ENCODE measurements at regions not wholly inside any gene's neighbourhood (a gene's known extent, or its start where the extent isn't known, plus 50 kb on each side); places are given as distances from the start of the nearest gene placed in this dataset.
A peak's percentile ranks its signal among the peaks of the same experiment; 100 is the strongest.

DNA sequence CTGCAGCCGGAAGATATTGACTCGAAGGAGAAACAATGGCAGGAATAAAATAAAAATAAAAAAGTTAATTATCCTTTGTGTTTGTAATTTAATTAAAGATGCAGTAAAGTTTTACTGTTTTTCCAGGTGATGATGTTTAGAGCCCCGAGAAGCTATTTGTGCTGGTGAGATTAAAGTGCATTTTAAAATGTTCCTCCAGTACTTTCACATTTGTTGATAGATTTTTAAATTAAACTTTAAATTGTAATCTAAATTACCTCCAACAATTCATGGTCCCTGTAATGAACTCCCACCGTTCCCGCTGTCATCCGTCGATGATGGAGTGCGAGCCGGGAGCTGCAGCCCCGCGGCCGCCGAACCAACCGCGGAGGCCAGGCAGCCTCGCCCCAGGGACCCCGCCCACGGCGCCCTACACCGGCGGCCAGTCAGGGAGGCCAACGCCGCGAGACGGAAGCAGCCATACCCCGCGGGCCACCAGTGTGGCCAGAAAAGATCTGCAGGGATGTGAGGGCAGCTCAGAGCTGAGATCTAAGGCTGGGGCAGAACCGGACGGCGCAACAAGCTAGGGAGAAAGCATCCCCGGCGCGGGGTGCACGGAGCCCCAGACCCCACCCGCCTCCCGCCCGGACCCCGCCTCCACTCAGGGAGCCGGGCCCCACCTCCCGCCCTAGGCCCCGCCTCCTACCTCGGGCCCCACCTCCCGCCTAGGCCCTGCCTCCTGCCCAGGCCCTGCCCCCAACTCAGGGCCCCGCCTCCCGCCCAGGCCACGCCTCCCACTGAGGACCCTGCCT lies 104.0 kb downstream of the FAM53A start:
- Histone ChIP-seq H2AFZ (ENCODE audit: low read length) (0 out of 2 replicates have a peak overlapping the region, but pooled peaks have one; percentile 83), H3K27me3 (ENCODE audit: insufficient read depth, low read length) (no peaks in the 10 kb centered on the region), H3K4me1 (ENCODE audit: insufficient read depth, low read length, severe bottlenecking) (peaks cover 10% of the 10 kb centered on the region), H4K20me1 (ENCODE audit: insufficient read depth, low read length) (no peaks in the 10 kb centered on the region), H3K79me2 (ENCODE audit: insufficient read depth, low read length) (no peaks in the 10 kb centered on the region), H3K9me2 (ENCODE audit: low read depth, low read length) (no peaks in the 10 kb centered on the region), H3K9me3 (ENCODE audit: low read length) (no peaks in the 10 kb centered on the region), H3K36me3 (ENCODE audit: insufficient read depth, low read length) (no peaks in the 10 kb centered on the region), H3K27ac (ENCODE audit: low read depth, low read length, poor library complexity, severe bottlenecking) (peak overlapping the region; percentile 51), H3F3A (ENCODE audit: insufficient read depth, low read length) (no peaks in the 10 kb centered on the region), H3K4me2 (ENCODE audit: low read length) (peak overlapping the region; percentile 86), H3K9ac (ENCODE audit: low read length) (peak overlapping the region; percentile 56; the same call in 1 of the 2 replicates), H3K4me3 (ENCODE audit: low read depth, low read length, poor library complexity, severe bottlenecking) (peak overlapping the region; percentile 66)
- TF ChIP-seq, protein P1, sequence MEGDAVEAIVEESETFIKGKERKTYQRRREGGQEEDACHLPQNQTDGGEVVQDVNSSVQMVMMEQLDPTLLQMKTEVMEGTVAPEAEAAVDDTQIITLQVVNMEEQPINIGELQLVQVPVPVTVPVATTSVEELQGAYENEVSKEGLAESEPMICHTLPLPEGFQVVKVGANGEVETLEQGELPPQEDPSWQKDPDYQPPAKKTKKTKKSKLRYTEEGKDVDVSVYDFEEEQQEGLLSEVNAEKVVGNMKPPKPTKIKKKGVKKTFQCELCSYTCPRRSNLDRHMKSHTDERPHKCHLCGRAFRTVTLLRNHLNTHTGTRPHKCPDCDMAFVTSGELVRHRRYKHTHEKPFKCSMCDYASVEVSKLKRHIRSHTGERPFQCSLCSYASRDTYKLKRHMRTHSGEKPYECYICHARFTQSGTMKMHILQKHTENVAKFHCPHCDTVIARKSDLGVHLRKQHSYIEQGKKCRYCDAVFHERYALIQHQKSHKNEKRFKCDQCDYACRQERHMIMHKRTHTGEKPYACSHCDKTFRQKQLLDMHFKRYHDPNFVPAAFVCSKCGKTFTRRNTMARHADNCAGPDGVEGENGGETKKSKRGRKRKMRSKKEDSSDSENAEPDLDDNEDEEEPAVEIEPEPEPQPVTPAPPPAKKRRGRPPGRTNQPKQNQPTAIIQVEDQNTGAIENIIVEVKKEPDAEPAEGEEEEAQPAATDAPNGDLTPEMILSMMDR (IDR thresholded peaks at IDR 0.05; ENCODE audit: low read length) = no peak
- no peak for TF ChIP-seq EZH2 (IDR thresholded peaks at IDR 0.05; ENCODE audit: borderline replicate concordance, low read length)

DNA sequence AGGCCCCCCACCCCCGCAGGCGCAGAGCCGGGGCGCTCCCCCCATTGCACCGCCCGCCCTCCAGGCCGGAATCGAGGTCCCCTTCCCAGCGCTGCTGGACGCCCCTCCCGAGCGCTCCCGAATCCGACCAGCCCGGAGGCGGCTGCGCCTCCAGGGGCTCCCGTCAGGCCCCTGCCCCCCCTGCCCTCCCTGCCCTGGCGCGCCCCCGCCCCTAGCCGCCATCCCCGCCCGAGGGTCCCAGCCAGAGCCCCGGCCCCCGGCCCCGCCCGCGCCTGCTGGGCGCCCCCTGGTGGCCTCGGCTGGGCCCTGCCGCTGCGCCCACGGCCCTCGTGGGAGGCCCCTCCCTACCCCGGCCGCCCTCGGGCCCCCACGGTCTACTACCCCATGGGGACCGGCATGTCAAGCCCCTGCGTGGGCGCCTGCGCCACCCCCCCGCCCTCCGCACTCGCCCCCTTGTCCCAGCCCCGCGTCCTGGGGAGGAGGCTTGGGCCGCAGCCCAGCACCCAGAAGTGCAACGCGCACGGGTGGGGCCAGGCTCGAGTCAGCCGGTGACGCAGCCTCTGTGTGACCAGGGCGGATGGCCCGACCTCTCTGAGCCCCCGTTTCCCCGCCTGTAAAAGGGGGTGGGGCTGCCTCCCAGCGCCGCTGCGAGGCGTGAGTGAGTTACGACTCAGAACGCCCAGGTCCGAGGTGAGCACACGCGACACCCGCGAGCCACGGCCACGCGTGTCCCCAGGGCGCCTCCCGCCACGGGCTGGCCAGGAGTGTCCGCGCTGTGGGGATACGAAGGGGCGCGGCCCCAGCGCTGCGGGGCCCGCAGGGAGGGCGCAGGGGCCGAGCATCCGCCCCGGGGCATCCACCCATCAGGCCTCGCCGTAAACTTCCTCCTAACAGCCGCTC lies 104.9 kb downstream of the FAM53A start:
- H3K4me3 ChIP-seq (ENCODE audit: low read depth, low read length, poor library complexity, severe bottlenecking) = peak overlapping the region; percentile 66
- H3F3A ChIP-seq (ENCODE audit: insufficient read depth, low read length) = no peaks in the 10 kb centered on the region
- H3K9ac ChIP-seq (ENCODE audit: low read length) = peak overlapping the region; percentile 56; the same call in 1 of the 2 replicates
- TF ChIP-seq EZH2 (IDR thresholded peaks at IDR 0.05; ENCODE audit: borderline replicate concordance, low read length) = no peak
- TF ChIP-seq, protein P1 (IDR thresholded peaks at IDR 0.05; ENCODE audit: low read length) = peak; percentile 23
- H3K27me3 ChIP-seq (ENCODE audit: insufficient read depth, low read length) = no peaks in the 10 kb centered on the region
- peaks cover 10% of the 10 kb centered on the region for H3K4me1 ChIP-seq (ENCODE audit: insufficient read depth, low read length, severe bottlenecking)
- H3K79me2 ChIP-seq (ENCODE audit: insufficient read depth, low read length) = no peaks in the 10 kb centered on the region
- no peaks in the 10 kb centered on the region for H4K20me1 ChIP-seq (ENCODE audit: insufficient read depth, low read length)
- H3K4me2 ChIP-seq (ENCODE audit: low read length) = peak overlapping the region; percentile 86
- 0 out of 2 replicates have a peak overlapping the region, but pooled peaks have one; percentile 83 for H2AFZ ChIP-seq (ENCODE audit: low read length)
- no peaks in the 10 kb centered on the region for H3K9me2 ChIP-seq (ENCODE audit: low read depth, low read length)
- no peak overlapping the region for H3K27ac ChIP-seq (ENCODE audit: low read depth, low read length, poor library complexity, severe bottlenecking)
- no peaks in the 10 kb centered on the region for H3K36me3 ChIP-seq (ENCODE audit: insufficient read depth, low read length)
- no peaks in the 10 kb centered on the region for H3K9me3 ChIP-seq (ENCODE audit: low read length)

DNA sequence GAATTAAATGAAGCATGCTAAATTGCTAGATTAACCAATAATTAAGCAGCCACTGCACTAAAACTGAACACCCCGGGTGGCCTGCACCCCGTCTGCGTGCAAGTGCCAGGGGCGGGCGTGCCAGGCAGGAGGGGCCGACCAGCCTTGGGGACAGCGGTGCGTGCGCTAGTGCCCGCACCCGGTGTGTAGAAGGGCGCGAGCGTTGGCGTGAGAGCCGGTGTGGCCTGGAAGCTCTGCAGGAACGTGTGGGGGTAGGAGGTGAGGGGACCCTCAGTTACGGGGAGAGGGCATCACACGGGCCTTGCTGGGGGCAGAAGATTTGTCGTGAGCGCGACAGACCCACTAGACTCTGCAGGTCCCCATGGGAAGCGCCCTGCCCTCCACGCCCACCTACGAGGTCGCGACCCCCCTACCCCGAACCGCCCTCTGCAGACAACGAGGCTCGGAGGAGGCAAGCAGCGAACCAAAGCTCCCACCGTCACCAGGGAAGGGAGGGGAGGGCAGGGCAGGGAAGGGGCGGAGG lies 105.8 kb downstream of the FAM53A start:
- no peaks in the 10 kb centered on the region for H3K27me3 ChIP-seq (ENCODE audit: insufficient read depth, low read length)
- no peak overlapping the region for H3K4me3 ChIP-seq (ENCODE audit: low read depth, low read length, poor library complexity, severe bottlenecking)

More for the DNA sequence above, 105.8 kb downstream of the FAM53A start:
- H3K4me1 ChIP-seq (ENCODE audit: insufficient read depth, low read length, severe bottlenecking) = peaks cover 10% of the 10 kb centered on the region
- no peak for TF ChIP-seq EZH2 (IDR thresholded peaks at IDR 0.05; ENCODE audit: borderline replicate concordance, low read length)
- TF ChIP-seq, protein P1 (IDR thresholded peaks at IDR 0.05; ENCODE audit: low read length) = no peak
- no peaks in the 10 kb centered on the region for H3K79me2 ChIP-seq (ENCODE audit: insufficient read depth, low read length)
- no peaks in the 10 kb centered on the region for H4K20me1 ChIP-seq (ENCODE audit: insufficient read depth, low read length)
- H3K27ac ChIP-seq (ENCODE audit: low read depth, low read length, poor library complexity, severe bottlenecking) = no peak overlapping the region
- no peaks in the 10 kb centered on the region for H3F3A ChIP-seq (ENCODE audit: insufficient read depth, low read length)
- H3K9me2 ChIP-seq (ENCODE audit: low read depth, low read length) = no peaks in the 10 kb centered on the region
- H2AFZ ChIP-seq (ENCODE audit: low read length) = no peak overlapping the region
- H3K36me3 ChIP-seq (ENCODE audit: insufficient read depth, low read length) = no peaks in the 10 kb centered on the region
- no peak overlapping the region for H3K4me2 ChIP-seq (ENCODE audit: low read length)
- no peaks in the 10 kb centered on the region for H3K9me3 ChIP-seq (ENCODE audit: low read length)
- no peak overlapping the region for H3K9ac ChIP-seq (ENCODE audit: low read length)
